ENCODE measurements at regions not wholly inside any gene's neighbourhood (a gene's known extent, or its start where the extent isn't known, plus 50 kb on each side); places are given as distances from the start of the nearest gene placed in this dataset.

DNA sequence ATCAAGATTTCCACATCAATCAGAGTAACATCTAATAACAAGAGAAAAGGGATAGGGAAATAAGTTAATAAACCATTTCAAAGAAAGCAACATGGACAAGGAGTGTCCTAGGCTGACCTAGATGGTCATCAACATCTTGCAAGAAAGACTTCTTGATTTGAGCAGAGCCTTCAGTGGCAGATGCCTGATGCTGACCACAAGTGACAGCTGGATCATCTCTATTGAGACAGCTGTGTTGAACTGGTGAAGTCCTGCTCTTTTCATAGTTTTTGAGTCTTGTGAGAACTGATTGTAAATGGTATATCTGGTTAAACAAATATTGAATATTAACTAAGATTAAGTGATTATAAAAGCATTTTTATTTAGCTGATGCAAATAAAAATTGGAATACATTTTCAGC lies 1083.6 kb upstream of the LRFN5 start:
- no peaks in the 10 kb centered on the region for H3K27me3 Mint-ChIP-seq (ENCODE audit: low read depth, poor library complexity)
- no peak overlapping the region for H3K4me3 Mint-ChIP-seq
- TF ChIP-seq, protein P1, sequence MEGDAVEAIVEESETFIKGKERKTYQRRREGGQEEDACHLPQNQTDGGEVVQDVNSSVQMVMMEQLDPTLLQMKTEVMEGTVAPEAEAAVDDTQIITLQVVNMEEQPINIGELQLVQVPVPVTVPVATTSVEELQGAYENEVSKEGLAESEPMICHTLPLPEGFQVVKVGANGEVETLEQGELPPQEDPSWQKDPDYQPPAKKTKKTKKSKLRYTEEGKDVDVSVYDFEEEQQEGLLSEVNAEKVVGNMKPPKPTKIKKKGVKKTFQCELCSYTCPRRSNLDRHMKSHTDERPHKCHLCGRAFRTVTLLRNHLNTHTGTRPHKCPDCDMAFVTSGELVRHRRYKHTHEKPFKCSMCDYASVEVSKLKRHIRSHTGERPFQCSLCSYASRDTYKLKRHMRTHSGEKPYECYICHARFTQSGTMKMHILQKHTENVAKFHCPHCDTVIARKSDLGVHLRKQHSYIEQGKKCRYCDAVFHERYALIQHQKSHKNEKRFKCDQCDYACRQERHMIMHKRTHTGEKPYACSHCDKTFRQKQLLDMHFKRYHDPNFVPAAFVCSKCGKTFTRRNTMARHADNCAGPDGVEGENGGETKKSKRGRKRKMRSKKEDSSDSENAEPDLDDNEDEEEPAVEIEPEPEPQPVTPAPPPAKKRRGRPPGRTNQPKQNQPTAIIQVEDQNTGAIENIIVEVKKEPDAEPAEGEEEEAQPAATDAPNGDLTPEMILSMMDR (IDR thresholded peaks at IDR 0.05), result no peak
- H3K4me1 Mint-ChIP-seq, result no peaks in the 10 kb centered on the region
- DNase-seq, result no peak
- no peaks in the 10 kb centered on the region for H3K36me3 Mint-ChIP-seq (ENCODE audit: low read depth)
- H3K27ac Mint-ChIP-seq, result no peak overlapping the region
- H3K9me3 Mint-ChIP-seq, result no peaks in the 10 kb centered on the region

DNA sequence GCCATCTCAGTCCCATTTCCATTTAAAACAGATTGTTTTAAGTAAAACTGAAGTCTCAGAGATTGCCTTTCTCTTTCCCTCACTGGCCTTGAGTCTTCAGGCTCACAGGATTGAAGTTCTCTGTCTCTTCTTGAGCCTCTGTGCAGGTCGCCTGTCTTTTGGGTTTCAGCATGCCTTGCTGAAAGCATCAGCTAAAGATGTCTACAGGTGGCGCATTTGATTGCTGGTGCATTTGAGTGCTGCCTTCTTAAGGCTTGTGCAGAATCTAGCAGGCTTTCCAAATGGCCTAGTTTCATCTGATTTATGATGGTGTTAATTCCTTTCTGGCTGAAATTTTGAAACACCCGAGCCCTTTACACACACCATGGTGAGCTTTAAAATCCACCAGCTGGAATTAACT lies 1062.2 kb upstream of the FBXO33 start:
- DNase-seq, result no peak
- H3K4me3 Mint-ChIP-seq, result no peak overlapping the region
- TF ChIP-seq, protein P1 (IDR thresholded peaks at IDR 0.05), result no peak
- no peaks in the 10 kb centered on the region for H3K27me3 Mint-ChIP-seq (ENCODE audit: low read depth, poor library complexity)
- H3K9me3 Mint-ChIP-seq, result no peaks in the 10 kb centered on the region
- H3K4me1 Mint-ChIP-seq, result peaks cover 6% of the 10 kb centered on the region
- H3K27ac Mint-ChIP-seq, result no peak overlapping the region
- H3K36me3 Mint-ChIP-seq (ENCODE audit: low read depth), result no peaks in the 10 kb centered on the region

DNA sequence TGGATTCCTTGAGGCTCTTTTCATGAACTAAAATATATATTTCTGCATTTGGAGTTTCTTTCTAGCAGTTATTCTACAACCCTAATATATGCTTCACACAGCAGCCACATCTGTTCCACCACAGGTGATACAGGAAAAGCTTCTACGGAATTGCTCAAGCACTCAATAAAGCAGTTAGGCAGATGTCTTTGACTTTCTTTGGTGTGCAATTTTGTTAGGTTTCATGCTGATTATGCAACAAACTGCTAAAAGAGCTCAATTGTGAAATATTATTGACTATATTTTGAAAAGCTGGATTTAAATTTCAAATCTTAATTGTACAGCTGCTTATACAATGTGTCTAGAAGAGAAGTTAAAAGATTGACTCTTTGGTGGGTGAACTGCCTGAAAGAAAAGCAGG lies 1055.6 kb upstream of the FBXO33 start:
- Mint-ChIP-seq H3K4me1 (peaks cover 6% of the 10 kb centered on the region), H3K27ac (no peak overlapping the region), H3K27me3 (ENCODE audit: low read depth, poor library complexity) (no peaks in the 10 kb centered on the region), H3K9me3 (no peaks in the 10 kb centered on the region), H3K36me3 (ENCODE audit: low read depth) (no peaks in the 10 kb centered on the region), H3K4me3 (no peak overlapping the region)
- no peak for DNase-seq
- TF ChIP-seq, protein P1 (IDR thresholded peaks at IDR 0.05), result no peak

DNA sequence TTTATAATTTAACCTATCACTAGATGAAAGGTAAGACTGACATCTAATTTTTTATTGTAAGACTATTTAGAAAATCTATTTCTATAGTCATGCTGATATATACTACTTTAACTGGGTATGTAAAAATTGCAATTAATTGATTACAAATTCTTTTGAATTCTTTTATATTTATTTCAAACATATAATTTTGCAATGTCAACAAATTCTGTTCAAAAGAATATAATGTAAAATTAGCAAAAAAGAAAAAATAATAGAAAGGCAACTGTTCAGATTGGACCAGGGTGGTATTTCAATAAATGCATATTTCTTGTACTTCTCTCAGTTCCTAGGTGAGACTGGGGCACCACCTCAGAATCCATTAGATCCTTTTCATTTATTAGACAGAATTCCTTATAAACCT lies 1053.5 kb upstream of the FBXO33 start:
- no peak overlapping the region for H3K4me3 Mint-ChIP-seq
- TF ChIP-seq, protein P1 (IDR thresholded peaks at IDR 0.05), result no peak
- H3K27ac Mint-ChIP-seq, result no peak overlapping the region
- H3K36me3 Mint-ChIP-seq (ENCODE audit: low read depth), result no peaks in the 10 kb centered on the region
- H3K27me3 Mint-ChIP-seq (ENCODE audit: low read depth, poor library complexity), result no peaks in the 10 kb centered on the region
- H3K4me1 Mint-ChIP-seq, result peaks cover 5% of the 10 kb centered on the region
- H3K9me3 Mint-ChIP-seq, result no peaks in the 10 kb centered on the region
- DNase-seq, result no peak

DNA sequence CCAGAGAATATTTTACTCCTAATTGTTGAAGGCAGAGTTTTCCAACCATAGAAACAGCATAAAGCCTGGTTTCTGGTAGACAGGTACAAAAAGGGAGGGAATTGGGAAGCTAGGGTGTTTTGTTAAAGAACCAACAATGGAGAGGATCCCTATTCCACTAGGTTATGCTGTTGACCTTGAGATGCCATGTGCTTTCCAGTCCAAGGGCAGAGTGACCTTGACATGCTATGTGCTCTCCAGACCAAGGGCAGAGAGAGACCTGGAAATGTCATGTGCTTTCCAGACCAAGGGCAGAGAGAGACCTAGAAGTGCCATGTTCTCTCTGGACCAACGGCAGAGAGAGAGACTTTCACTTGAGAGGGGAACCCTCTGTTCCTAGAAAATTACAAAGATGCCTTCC lies 1043.8 kb upstream of the FBXO33 start:
- no peak overlapping the region for H3K27ac Mint-ChIP-seq
- H3K9me3 Mint-ChIP-seq, result peaks cover 52% of the 10 kb centered on the region
- H3K27me3 Mint-ChIP-seq (ENCODE audit: low read depth, poor library complexity), result peaks cover 2% of the 10 kb centered on the region
- H3K4me3 Mint-ChIP-seq, result no peak overlapping the region
- peaks cover 13% of the 10 kb centered on the region for H3K36me3 Mint-ChIP-seq (ENCODE audit: low read depth)
- TF ChIP-seq, protein P1 (IDR thresholded peaks at IDR 0.05), result no peak
- no peak for DNase-seq
- no peaks in the 10 kb centered on the region for H3K4me1 Mint-ChIP-seq

DNA sequence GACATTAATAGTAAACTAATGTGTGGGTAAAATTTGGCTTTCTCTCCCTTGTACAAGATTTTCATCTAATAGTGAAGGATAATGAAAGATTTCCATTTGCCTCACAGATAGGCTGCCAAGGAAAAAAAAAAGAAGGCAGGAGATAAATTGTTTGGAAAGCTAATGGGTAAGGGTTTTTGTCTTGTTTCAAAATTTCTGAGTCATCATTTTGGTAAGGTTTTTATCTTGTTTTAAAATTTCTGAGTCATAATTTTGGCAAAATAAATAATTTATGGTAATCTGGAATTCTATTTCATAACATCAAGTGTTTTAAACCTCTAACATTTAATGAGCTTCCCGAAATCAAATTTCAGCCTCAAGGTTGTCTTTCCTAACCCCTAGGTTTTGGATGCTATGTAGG lies 1035.7 kb upstream of the FBXO33 start:
- Mint-ChIP-seq H3K27ac (no peak overlapping the region), H3K4me1 (no peaks in the 10 kb centered on the region), H3K36me3 (ENCODE audit: low read depth) (peaks cover 13% of the 10 kb centered on the region), H3K9me3 (peaks cover 58% of the 10 kb centered on the region), H3K27me3 (ENCODE audit: low read depth, poor library complexity) (peaks cover 4% of the 10 kb centered on the region), H3K4me3 (no peak overlapping the region)
- DNase-seq, result no peak
- TF ChIP-seq, protein P1 (IDR thresholded peaks at IDR 0.05), result no peak
